ENCODE measurements at regions not wholly inside any gene's neighbourhood (a gene's known extent, or its start where the extent isn't known, plus 50 kb on each side); places are given as distances from the start of the nearest gene placed in this dataset.
A peak's percentile ranks its signal among the peaks of the same experiment; 100 is the strongest.

- Histone ChIP-seq H3K36me3 (no peaks in the 10 kb centered on the region), H3K4me1 (no peaks in the 10 kb centered on the region), H3K27ac (no peak overlapping the region), H3K9me3 (no peaks in the 10 kb centered on the region), H3K4me3 (no peak overlapping the region), H3K27me3 (no peaks in the 10 kb centered on the region)
- intact Hi-C loops (cut with DNase I): no loop called here
- peak in 1 of 2 donors; percentile 10 for DNase-seq (ENCODE audit: extremely low spot score in 2 of 2)
- no peak for TF ChIP-seq CTCF (IDR thresholded peaks at IDR 0.05)
- TF ChIP-seq POLR2A (IDR thresholded peaks at IDR 0.05): no peak
- TF ChIP-seq POLR2AphosphoS5 (IDR thresholded peaks at IDR 0.05; ENCODE audit: insufficient read depth in 1 of 2, low read depth in 1 of 2): no peak
Observed at GRCh38 chr3:40851836-40852235, 327.1 kb downstream of the ZNF621 start.

GRCh38 chr3:40852712-40853111, 328.0 kb downstream of the ZNF621 start:
- no peak overlapping the region for H3K27ac ChIP-seq
- no peaks in the 10 kb centered on the region for H3K4me1 ChIP-seq
- TF ChIP-seq POLR2AphosphoS5 (IDR thresholded peaks at IDR 0.05; ENCODE audit: insufficient read depth in 1 of 2, low read depth in 1 of 2): no peak
- TF ChIP-seq CTCF (IDR thresholded peaks at IDR 0.05): no peak
- TF ChIP-seq POLR2A (IDR thresholded peaks at IDR 0.05): no peak
- DNase-seq (ENCODE audit: extremely low spot score in 2 of 2): peak in 1 of 2 donors; percentile 6
- no peaks in the 10 kb centered on the region for H3K9me3 ChIP-seq
- no peaks in the 10 kb centered on the region for H3K27me3 ChIP-seq
- H3K36me3 ChIP-seq: no peaks in the 10 kb centered on the region
- intact Hi-C loops (cut with DNase I): no loop called here
- no peak overlapping the region for H3K4me3 ChIP-seq

- TF ChIP-seq POLR2A (IDR thresholded peaks at IDR 0.05) (no peak), CTCF (IDR thresholded peaks at IDR 0.05) (no peak), POLR2AphosphoS5 (IDR thresholded peaks at IDR 0.05; ENCODE audit: insufficient read depth in 1 of 2, low read depth in 1 of 2) (no peak)
- H3K4me1 ChIP-seq: no peaks in the 10 kb centered on the region
- no peak overlapping the region for H3K4me3 ChIP-seq
- intact Hi-C loops (cut with DNase I): no loop called here
- H3K27ac ChIP-seq: no peak overlapping the region
- H3K27me3 ChIP-seq: no peaks in the 10 kb centered on the region
- H3K36me3 ChIP-seq: no peaks in the 10 kb centered on the region
- DNase-seq (ENCODE audit: extremely low spot score in 2 of 2): peak in 1 of 2 donors; percentile 2
- no peaks in the 10 kb centered on the region for H3K9me3 ChIP-seq
Observed at GRCh38 chr3:40853474-40853873, 328.7 kb downstream of the ZNF621 start.

GRCh38 chr3:40855871-40856270, 331.1 kb downstream of the ZNF621 start:
- Histone ChIP-seq H3K27me3 (no peaks in the 10 kb centered on the region), H3K4me1 (no peaks in the 10 kb centered on the region), H3K9me3 (no peaks in the 10 kb centered on the region), H3K4me3 (no peak overlapping the region), H3K27ac (no peak overlapping the region), H3K36me3 (no peaks in the 10 kb centered on the region)
- intact Hi-C loops (cut with DNase I): no loop called here
- DNase-seq (ENCODE audit: extremely low spot score in 2 of 2): no peak
- TF ChIP-seq CTCF (IDR thresholded peaks at IDR 0.05) (no peak), POLR2AphosphoS5 (IDR thresholded peaks at IDR 0.05; ENCODE audit: insufficient read depth in 1 of 2, low read depth in 1 of 2) (no peak)

GRCh38 chr3:40858364-40859115, 333.8 kb downstream of the ZNF621 start:
- peak in 1 of 2 donors; percentile 44 for DNase-seq (ENCODE audit: extremely low spot score in 2 of 2)
- intact Hi-C loops (cut with DNase I): no loop called here
- Histone ChIP-seq H3K36me3 (no peaks in the 10 kb centered on the region), H3K27me3 (no peaks in the 10 kb centered on the region), H3K4me1 (no peaks in the 10 kb centered on the region), H3K9me3 (no peaks in the 10 kb centered on the region), H3K27ac (no peak overlapping the region), H3K4me3 (no peak overlapping the region)
- TF ChIP-seq POLR2AphosphoS5 (IDR thresholded peaks at IDR 0.05; ENCODE audit: insufficient read depth in 1 of 2, low read depth in 1 of 2): no peak
